ENCODE measurements at regions not wholly inside any gene's neighbourhood (a gene's known extent, or its start where the extent isn't known, plus 50 kb on each side); places are given as distances from the start of the nearest gene placed in this dataset.

DNA sequence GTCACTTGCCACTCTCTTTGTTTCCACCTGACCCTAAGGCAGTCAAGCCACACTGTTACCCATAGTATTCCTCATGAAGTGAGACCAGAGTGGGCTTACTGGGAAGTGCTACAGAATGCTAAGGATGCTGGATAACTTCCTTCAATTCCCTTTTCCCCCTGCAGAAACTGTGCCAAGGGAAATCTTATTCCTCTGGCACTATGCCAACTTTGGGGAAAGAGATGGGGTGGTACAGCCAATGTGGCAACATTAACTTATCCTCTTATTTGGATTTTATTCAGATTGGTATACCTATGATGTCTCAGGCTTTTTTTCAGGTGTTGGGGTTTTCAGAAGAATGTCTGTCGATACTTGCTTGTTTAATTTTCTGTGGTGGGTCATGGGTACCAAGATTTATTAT is 599.4 kb upstream of the PBX1 start:
- TF ChIP-seq CTCF (conservative IDR thresholded peaks at IDR 0.05 in 1 of 2, IDR thresholded peaks at IDR 0.05 in 1 of 2; ENCODE audit: extremely low read depth in 1 of 2, insufficient read depth in 1 of 2, low read depth in 1 of 2, low read length in 2 of 2): no peak
- TF ChIP-seq EZH2 (IDR thresholded peaks at IDR 0.05; ENCODE audit: borderline replicate concordance, low read length): no peak
